Aorta (tissue), 5 donors: ENCODE measurements at regions not wholly inside any gene's neighbourhood (a gene's known extent, or its start where the extent isn't known, plus 50 kb on each side); places are given as distances from the start of the nearest gene placed in this dataset.
"Not testable (repeated sequence)": the region's sequence is repeated elsewhere in the genome, so short reads cannot be mapped to it uniquely, and the experiment has no call there.

ENCODE experiments used
- ATAC-seq: fragments of 200-7000 bp; cut with Tn5 transposase; one replicate; pipeline ENCODE4 v1.9.1; 2022; ENCODE audit warnings: moderate library complexity; ENCODE audit not compliant: low FRiP score
- DNase-seq, 2 donors: peaks; one replicate each; pipeline ENCODE4 v3.0.0-alpha.2; 2020
- H3K27ac ChIP-seq, 2 donors: one replicate each; pipeline ENCODE4 v1.5.1; 2013; ENCODE audit warnings: low read length in 2 of 2, mild to moderate bottlenecking in 2 of 2, moderate library complexity in 2 of 2, control low read depth in 1 of 2, inconsistent platforms in 1 of 2, low read depth in 1 of 2
- H3K27me3 ChIP-seq, 2 donors: one replicate each; pipeline ENCODE4 v1.6.1; 2013; ENCODE audit warnings: control low read depth in 1 of 2, low read length in 1 of 2, mild to moderate bottlenecking in 1 of 2, moderate library complexity in 1 of 2; ENCODE audit not compliant: insufficient read depth in 2 of 2, control insufficient read depth in 1 of 2
- H3K36me3 ChIP-seq, 2 donors: one replicate each; pipeline ENCODE4 v1.6.1; 2013; ENCODE audit warnings: control low read depth in 1 of 2, low read length in 1 of 2, mild to moderate bottlenecking in 1 of 2; ENCODE audit not compliant: insufficient read depth in 2 of 2, control insufficient read depth in 1 of 2
- H3K4me1 ChIP-seq, 2 donors: one replicate each; pipeline ENCODE4 v1.6.1; 2013; ENCODE audit warnings: low read length in 2 of 2, control low read depth in 1 of 2, mild to moderate bottlenecking in 1 of 2, moderate library complexity in 1 of 2; ENCODE audit not compliant: insufficient read depth in 2 of 2, control insufficient read depth in 1 of 2
- H3K4me3 ChIP-seq, 2 donors: one replicate each; pipeline ENCODE4 v1.5.1; 2013; ENCODE audit warnings: low read length in 2 of 2, control low read depth in 1 of 2, mild to moderate bottlenecking in 1 of 2
- H3K9me3 ChIP-seq: one replicate; pipeline ENCODE4 v1.6.1; 2013; ENCODE audit warnings: mild to moderate bottlenecking, low read length; ENCODE audit not compliant: control insufficient read depth
- WGBS, 2 donors: extraction: QIAGEN DNeasy Blood & Tissue Kit; methylation state at CpG; one replicate each; pipeline ENCODE4 v1.1.7; 2013; 5-methylcytosine and 5-hydroxymethylcytosine counted together
- intact Hi-C, 2 donors: fragments of 100-400 bp; cut with DNase I; formaldehyde crosslinking; loops; one replicate each; pipeline versions ENCODE4 v1.14.2 to v1.15.0; 2022
- donor health status: healthy with polysubstance abuse.
- donor health status: Bipolar disorder and iron deficiency.
- donor health status: DM: no; HTN: no; CAD: no.
- donor health status: DM: no; HTN: no; CAD: no.
- donor health status: DM: yes; HTN: yes; CAD: no.

- H3K4me3 ChIP-seq, result no peak overlapping the region
- no peaks in the 10 kb centered on the region for H3K36me3 ChIP-seq
- WGBS, 2 donors, result 81 to 84% methylated on average over 1 of the region's 1 CpG
- H3K4me1 ChIP-seq, result no peaks in the 10 kb centered on the region
- intact Hi-C loops, result no loop called here
- no peaks in the 10 kb centered on the region for H3K27me3 ChIP-seq
- DNase-seq (no peak), ATAC-seq (no peak)
- peaks cover 4% of the 10 kb centered on the region for H3K9me3 ChIP-seq
- H3K27ac ChIP-seq, result no peak overlapping the region
Measured at GRCh38 chr7:86089455-86089854, 554.3 kb upstream of the GRM3 start.

DNA sequence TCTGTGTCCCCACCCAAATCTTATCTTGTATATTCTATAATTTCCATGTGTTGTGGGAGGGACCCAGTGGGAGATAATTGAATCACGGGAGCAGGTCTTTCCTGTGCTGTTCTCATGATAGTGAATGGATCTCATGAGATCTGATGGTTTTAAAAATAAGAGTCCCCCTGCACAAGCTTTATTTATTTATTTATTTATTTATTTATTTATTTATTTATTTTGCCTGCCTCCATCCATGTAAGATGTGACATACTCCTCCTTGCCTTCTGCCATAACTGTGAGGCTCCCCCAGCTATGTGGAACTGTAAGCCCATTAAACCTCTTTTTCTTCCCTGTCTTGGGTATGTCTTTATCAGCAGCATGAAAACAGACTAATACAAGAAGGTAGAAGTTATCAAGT lies 579.1 kb upstream of the GRM3 start:
- ATAC-seq, intact Hi-C loops, H3K9me3 ChIP-seq, H3K36me3 ChIP-seq, H3K4me1 ChIP-seq, H3K27ac ChIP-seq, H3K4me3 ChIP-seq, H3K27me3 ChIP-seq, DNase-seq: not testable (repeated sequence)
- WGBS, 2 donors, result 67 to 82% methylated on average over 1 of the region's 1 CpG

DNA sequence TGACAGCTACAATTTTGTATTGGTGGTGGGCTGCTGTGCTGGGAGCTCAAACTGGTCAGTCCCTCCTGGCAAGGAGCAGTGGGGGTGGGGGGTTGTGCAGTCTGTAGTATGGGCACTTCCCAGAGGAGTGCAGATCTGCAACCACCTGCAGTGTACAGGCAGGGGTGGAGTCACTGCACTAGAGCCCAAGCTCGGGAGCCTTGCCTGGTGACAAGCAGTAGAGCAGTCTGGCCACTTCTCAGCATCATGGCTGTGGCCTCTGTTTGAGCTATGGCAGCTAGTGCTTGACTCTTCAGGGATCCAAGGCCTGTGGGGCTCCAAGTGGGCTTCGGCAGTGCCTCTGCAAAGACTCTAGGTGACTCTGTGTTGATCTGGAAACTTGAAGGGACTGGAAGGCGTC lies 585.1 kb upstream of the GRM3 start:
- ATAC-seq, result peak; percentile 33
- Histone ChIP-seq H3K4me3 (no peak overlapping the region), H3K36me3 (no peaks in the 10 kb centered on the region), H3K27me3 (no peaks in the 10 kb centered on the region), H3K9me3 (peaks cover 5% of the 10 kb centered on the region), H3K4me1 (no peaks in the 10 kb centered on the region), H3K27ac (no peak overlapping the region)
- intact Hi-C loops, result no loop called here
- WGBS, 2 donors, result 67 to 68% methylated on average over 3 of the region's 3 CpGs
- DNase-seq, result no peak

DNA sequence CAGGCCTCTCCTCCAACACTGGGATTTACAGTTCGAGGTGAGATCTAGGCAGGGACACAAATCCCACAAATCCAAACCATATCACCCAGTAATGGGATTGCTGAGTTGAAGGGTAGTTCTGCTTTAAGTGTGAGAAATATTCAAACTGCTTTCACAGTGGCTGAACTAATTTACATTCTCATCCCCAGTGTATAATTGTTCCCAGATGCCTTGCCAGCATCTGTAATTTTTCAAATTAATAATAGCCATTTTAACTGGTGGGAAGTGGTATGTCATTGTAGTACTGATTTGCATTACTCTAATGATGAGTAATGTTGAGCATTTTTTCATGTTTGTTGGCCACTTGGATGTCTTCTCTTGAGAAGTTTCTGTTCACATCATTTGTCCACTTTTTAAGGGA lies 592.8 kb upstream of the GRM3 start:
- WGBS, 2 donors, result 52 to 57% methylated on average over 1 of the region's 1 CpG
- Histone ChIP-seq H3K27me3 (no peaks in the 10 kb centered on the region), H3K27ac (no peak overlapping the region), H3K4me1 (no peaks in the 10 kb centered on the region), H3K4me3 (no peak overlapping the region), H3K9me3 (no peaks in the 10 kb centered on the region), H3K36me3 (no peaks in the 10 kb centered on the region)
- intact Hi-C loops, result no loop called here
- ATAC-seq (no peak), DNase-seq (no peak)

DNA sequence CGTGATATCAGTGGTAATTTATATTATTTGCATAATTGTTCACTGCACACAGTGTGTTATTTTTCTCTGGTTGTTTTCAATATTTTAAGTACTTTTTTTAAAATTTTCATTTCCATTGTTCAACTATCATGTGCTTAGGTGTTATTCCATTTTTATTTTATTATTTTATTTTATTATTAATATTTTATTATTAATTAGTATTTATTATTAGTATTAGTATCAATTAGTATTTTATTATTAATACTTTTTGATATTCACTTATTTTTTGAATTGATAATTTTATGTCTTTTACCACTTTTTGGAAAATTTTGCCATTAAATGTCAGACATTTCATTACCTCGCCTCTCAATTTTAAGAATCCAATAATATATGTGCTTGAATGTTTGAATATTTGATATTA lies 593.8 kb upstream of the GRM3 start:
- intact Hi-C loops, result no loop called here
- Histone ChIP-seq H3K4me3 (no peak overlapping the region), H3K27ac (no peak overlapping the region), H3K36me3 (no peaks in the 10 kb centered on the region), H3K4me1 (no peaks in the 10 kb centered on the region), H3K27me3 (no peaks in the 10 kb centered on the region), H3K9me3 (no peaks in the 10 kb centered on the region)
- ATAC-seq (no peak), DNase-seq (no peak)
- 79 to 83% methylated on average over 2 of the region's 2 CpGs for WGBS, 2 donors

DNA sequence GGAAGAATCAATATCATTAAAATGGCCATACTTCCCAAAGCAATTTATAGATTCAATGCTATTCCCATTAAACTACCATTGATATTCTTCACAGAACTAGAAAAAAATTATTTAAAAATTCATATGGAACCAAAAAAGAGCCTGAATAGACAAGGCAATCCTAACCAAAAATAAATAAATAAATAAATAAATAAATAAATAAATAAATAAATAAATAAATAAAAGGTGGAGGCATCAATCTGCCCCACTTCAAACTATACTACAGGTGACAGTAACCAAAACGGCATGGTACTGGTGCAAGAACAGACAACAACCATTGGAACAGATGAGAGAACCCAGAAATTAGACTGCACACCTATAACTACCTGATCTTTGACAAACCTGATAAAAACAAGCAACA lies 598.5 kb upstream of the GRM3 start:
- intact Hi-C loops, H3K9me3 ChIP-seq, H3K36me3 ChIP-seq, H3K4me1 ChIP-seq, ATAC-seq, DNase-seq, H3K27ac ChIP-seq, H3K27me3 ChIP-seq, H3K4me3 ChIP-seq: not testable (repeated sequence)
- WGBS, 2 donors, result 96 to 97% methylated on average over 1 of the region's 1 CpG

GRCh38 chr7:86025807-86026206 lies 617.9 kb upstream of the GRM3 start:
- Histone ChIP-seq H3K9me3 (no peaks in the 10 kb centered on the region), H3K27ac (no peak overlapping the region), H3K4me1 (no peaks in the 10 kb centered on the region), H3K27me3 (no peaks in the 10 kb centered on the region), H3K36me3 (no peaks in the 10 kb centered on the region), H3K4me3 (no peak overlapping the region)
- no peak for ATAC-seq
- intact Hi-C loops, result no loop called here
- DNase-seq, result no peak

DNA sequence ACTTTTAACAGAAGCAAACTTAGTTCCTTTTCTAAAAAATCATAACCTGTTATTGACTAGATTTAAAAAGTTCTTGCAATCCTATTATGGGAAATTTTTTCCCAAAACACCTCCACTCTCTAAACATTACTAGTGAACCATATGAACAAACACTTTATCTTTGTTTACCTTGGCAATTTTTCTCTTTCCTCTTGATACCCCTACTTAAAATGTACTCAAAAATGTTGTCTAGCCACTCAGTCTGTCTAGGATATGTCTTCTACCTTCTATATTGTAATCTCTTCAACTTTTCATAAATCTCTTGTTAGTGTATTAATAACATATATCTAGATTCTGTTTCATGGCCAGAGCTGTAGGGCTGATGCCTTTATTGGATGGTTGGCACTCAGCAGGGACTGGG lies 630.0 kb upstream of the GRM3 start:
- intact Hi-C loops, result no loop called here
- no peak for DNase-seq
- Histone ChIP-seq H3K36me3 (no peaks in the 10 kb centered on the region), H3K27ac (no peak overlapping the region), H3K27me3 (no peaks in the 10 kb centered on the region), H3K9me3 (no peaks in the 10 kb centered on the region), H3K4me3 (no peak overlapping the region), H3K4me1 (no peaks in the 10 kb centered on the region)
- ATAC-seq, result no peak

DNA sequence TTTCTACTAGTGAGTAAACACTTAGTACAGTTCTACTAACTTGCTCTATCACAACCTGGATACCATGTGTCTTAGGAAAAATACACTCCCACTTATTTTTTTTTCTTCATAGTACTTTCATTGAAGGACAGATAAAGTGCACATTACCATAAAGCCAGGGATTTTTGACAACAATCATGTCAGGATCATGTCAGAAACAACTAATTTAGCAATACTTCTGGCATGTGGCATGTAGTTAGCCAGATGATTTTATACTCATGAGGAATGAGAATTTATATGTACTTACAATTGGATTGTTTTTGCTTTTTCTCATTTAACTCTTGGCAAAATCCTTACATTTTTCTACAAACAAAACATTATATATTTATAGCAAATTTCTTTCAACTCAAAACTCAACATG lies 630.7 kb upstream of the GRM3 start:
- H3K27ac ChIP-seq, result no peak overlapping the region
- no peaks in the 10 kb centered on the region for H3K27me3 ChIP-seq
- H3K4me3 ChIP-seq, result no peak overlapping the region
- intact Hi-C loops, result no loop called here
- no peaks in the 10 kb centered on the region for H3K36me3 ChIP-seq
- ATAC-seq, result no peak
- no peaks in the 10 kb centered on the region for H3K9me3 ChIP-seq
- no peak for DNase-seq
- H3K4me1 ChIP-seq, result no peaks in the 10 kb centered on the region

GRCh38 chr7:86008898-86009297 lies 634.8 kb upstream of the GRM3 start:
- H3K27ac ChIP-seq, result no peak overlapping the region
- ATAC-seq (no peak), DNase-seq (no peak)
- intact Hi-C loops, result no loop called here
- no peak overlapping the region for H3K4me3 ChIP-seq
- H3K27me3 ChIP-seq, result no peaks in the 10 kb centered on the region
- H3K36me3 ChIP-seq, result no peaks in the 10 kb centered on the region
- 65 to 68% methylated on average over 3 of the region's 3 CpGs for WGBS, 2 donors
- no peaks in the 10 kb centered on the region for H3K4me1 ChIP-seq
- no peaks in the 10 kb centered on the region for H3K9me3 ChIP-seq
